Mesothelial cell of epicardium (in vitro differentiated cells): ENCODE measurements at regions not wholly inside any gene's neighbourhood (a gene's known extent, or its start where the extent isn't known, plus 50 kb on each side); places are given as distances from the start of the nearest gene placed in this dataset.
A peak's percentile ranks its signal among the peaks of the same experiment; 100 is the strongest.

Experiments used
- DNase-seq, 2 experiments: peaks; one replicate each; pipeline ENCODE4 v3.0.0; 2021; ENCODE audit warnings: low spot score in 2 of 2; ENCODE audit not compliant: unreplicated experiment in 2 of 2
- H3K27ac Mint-ChIP-seq: 2 replicates; pipeline ENCODE4 v1.8.0; 2021; ENCODE audit warnings: mixed read lengths
- H3K27me3 Mint-ChIP-seq: 2 replicates; pipeline ENCODE4 v1.8.0; 2021; ENCODE audit warnings: low read depth, mixed read lengths
- H3K36me3 Mint-ChIP-seq: 2 replicates; pipeline ENCODE4 v1.8.0; 2021; ENCODE audit warnings: mixed read lengths
- H3K4me1 Mint-ChIP-seq: 2 replicates; pipeline ENCODE4 v1.8.0; 2021; ENCODE audit warnings: mixed read lengths
- H3K4me3 Mint-ChIP-seq: 2 replicates; pipeline ENCODE4 v1.8.0; 2021; ENCODE audit warnings: mild to moderate bottlenecking, moderate library complexity, mixed read lengths
- H3K9me3 Mint-ChIP-seq: 2 replicates; pipeline ENCODE4 v1.8.0; 2021; ENCODE audit warnings: mixed read lengths
- CTCF ChIP-seq: fragments of 200-600 bp; sonication (generic); IDR thresholded peaks from one replicate; pipeline ENCODE4 v1.5.0; 2021; ENCODE audit warnings: antibody characterized with exemption; ENCODE audit not compliant: unreplicated experiment

GRCh38 chr16:82229800-82230619 lies 60.0 kb upstream of the MPHOSPH6 start:
- peak; percentile 73 to 81 for DNase-seq
- Mint-ChIP-seq H3K36me3 (no peaks in the 10 kb centered on the region), H3K27me3 (peaks cover 42% of the 10 kb centered on the region), H3K9me3 (no peaks in the 10 kb centered on the region), H3K27ac (no peak overlapping the region), H3K4me1 (peaks cover 1% of the 10 kb centered on the region), H3K4me3 (no peak overlapping the region)
- peak; percentile 78 for TF ChIP-seq CTCF

- H3K27ac Mint-ChIP-seq, result no peak overlapping the region
- no peak for DNase-seq
- peaks cover 43% of the 10 kb centered on the region for H3K27me3 Mint-ChIP-seq
- H3K36me3 Mint-ChIP-seq, result no peaks in the 10 kb centered on the region
- TF ChIP-seq CTCF, result no peak
- peaks cover 1% of the 10 kb centered on the region for H3K4me1 Mint-ChIP-seq
- peaks cover 10% of the 10 kb centered on the region for H3K9me3 Mint-ChIP-seq
- H3K4me3 Mint-ChIP-seq, result no peak overlapping the region
Observed at GRCh38 chr16:82226327-82226726, 56.3 kb upstream of the MPHOSPH6 start.

GRCh38 chr16:82224821-82225220 lies 54.8 kb upstream of the MPHOSPH6 start:
- peaks cover 10% of the 10 kb centered on the region for H3K9me3 Mint-ChIP-seq
- H3K27ac Mint-ChIP-seq, result no peak overlapping the region

GRCh38 chr16:82220541-82220940 lies 50.5 kb upstream of the MPHOSPH6 start:
- no peak overlapping the region for H3K27ac Mint-ChIP-seq

More at GRCh38 chr16:82224821-82225220, 54.8 kb upstream of the MPHOSPH6 start:
- H3K36me3 Mint-ChIP-seq, result no peaks in the 10 kb centered on the region
- no peak overlapping the region for H3K4me3 Mint-ChIP-seq
- H3K4me1 Mint-ChIP-seq, result no peaks in the 10 kb centered on the region
- peaks cover 36% of the 10 kb centered on the region for H3K27me3 Mint-ChIP-seq
- no peak for DNase-seq
- TF ChIP-seq CTCF, result no peak

More at GRCh38 chr16:82220541-82220940, 50.5 kb upstream of the MPHOSPH6 start:
- Mint-ChIP-seq H3K4me1 (peaks cover 3% of the 10 kb centered on the region), H3K9me3 (peaks cover 10% of the 10 kb centered on the region), H3K4me3 (no peak overlapping the region), H3K36me3 (no peaks in the 10 kb centered on the region), H3K27me3 (peaks cover 11% of the 10 kb centered on the region)
- TF ChIP-seq CTCF, result no peak
- DNase-seq, result no peak
